OCI-LY1 (cell line): ENCODE measurements at regions not wholly inside any gene's neighbourhood (a gene's known extent, or its start where the extent isn't known, plus 50 kb on each side); places are given as distances from the start of the nearest gene placed in this dataset.
"Not testable (repeated sequence)": the region's sequence is repeated elsewhere in the genome, so short reads cannot be mapped to it uniquely, and the experiment has no call there.

Experiments used
- CTCF ChIP-seq: fragments of 200-600 bp; sonication (generic), shearing (Covaris generic); IDR thresholded peaks from 2 replicates; pipeline ENCODE4 v1.5.1; 2017; ENCODE audit warnings: mild to moderate bottlenecking, antibody characterized with exemption, low read length, moderate library complexity, mixed read lengths
- EZH2 ChIP-seq: fragments of 200-600 bp; sonication (generic), shearing (Covaris generic); IDR thresholded peaks from 2 replicates; pipeline ENCODE4 v1.8.0; 2017; ENCODE audit warnings: borderline replicate concordance, mixed run types, mild to moderate bottlenecking, antibody characterized with exemption, low read length, moderate library complexity, mixed read lengths

- not testable (repeated sequence) for TF ChIP-seq CTCF, EZH2
These were observed 201.2 kb downstream of the CETN3 start for GRCh38 chr5:90208323-90208722.
